GM12892 (cell line): ENCODE measurements at regions not wholly inside any gene's neighbourhood (a gene's known extent, or its start where the extent isn't known, plus 50 kb on each side); places are given as distances from the start of the nearest gene placed in this dataset.

Experiments used
- DNase-seq: peaks from one replicate; pipeline ENCODE4 v3.0.0; 2011; ENCODE audit not compliant: insufficient read length
- FAIRE-seq: peaks from 2 replicates; lab custom pipeline; 2011; peaks lifted over from hg19 to GRCh38; lab: Jason Lieb, UNC
- POLR2A ChIP-seq: IDR thresholded peaks from 2 replicates; pipeline ENCODE4 v1.6.1; 2011; ENCODE audit warnings: low read depth, low read length, control low read depth
- POLR2AphosphoS5 ChIP-seq: IDR thresholded peaks from 2 replicates; pipeline ENCODE4 v1.6.1; 2011; ENCODE audit warnings: low read depth, low read length, control low read depth
- TAF1 ChIP-seq: IDR thresholded peaks from 2 replicates; pipeline ENCODE4 v1.6.1; 2011; ENCODE audit warnings: low read depth, mild to moderate bottlenecking, control low read depth, low read length, borderline replicate concordance

GRCh38 chr1:219312967-219313366 lies 139.3 kb downstream of the LYPLAL1 start:
- TF ChIP-seq POLR2A (no peak), TAF1 (no peak), POLR2AphosphoS5 (no peak)
- DNase-seq = no peak
- no peak for FAIRE-seq

GRCh38 chr1:219310181-219310728 lies 136.6 kb downstream of the LYPLAL1 start:
- TF ChIP-seq POLR2A (no peak), POLR2AphosphoS5 (no peak), TAF1 (no peak)
- DNase-seq = no peak
- FAIRE-seq = no peak

GRCh38 chr1:219308367-219308766 lies 134.7 kb downstream of the LYPLAL1 start:
- no peak for FAIRE-seq
- TF ChIP-seq POLR2A = no peak
- no peak for TF ChIP-seq TAF1
- no peak for TF ChIP-seq POLR2AphosphoS5
- no peak for DNase-seq

GRCh38 chr1:219304227-219305226 lies 130.8 kb downstream of the LYPLAL1 start:
- FAIRE-seq (no peak), DNase-seq (no peak)
- TF ChIP-seq TAF1 = no peak
- no peak for TF ChIP-seq POLR2A
- TF ChIP-seq POLR2AphosphoS5 = no peak

GRCh38 chr1:219302697-219303096 lies 129.0 kb downstream of the LYPLAL1 start:
- FAIRE-seq = no peak
- TF ChIP-seq POLR2AphosphoS5 = no peak
- no peak for TF ChIP-seq POLR2A
- no peak for TF ChIP-seq TAF1
- DNase-seq = no peak

GRCh38 chr1:219299420-219299819 lies 125.7 kb downstream of the LYPLAL1 start:
- FAIRE-seq = no peak
- TF ChIP-seq POLR2AphosphoS5 = no peak
- TF ChIP-seq TAF1 = no peak
- no peak for TF ChIP-seq POLR2A
- no peak for DNase-seq

- FAIRE-seq = no peak
- no peak for DNase-seq
- TF ChIP-seq POLR2A (no peak), TAF1 (no peak), POLR2AphosphoS5 (no peak)
These were observed 125.0 kb downstream of the LYPLAL1 start for GRCh38 chr1:219298571-219299148.

GRCh38 chr1:219296430-219297355 lies 123.0 kb downstream of the LYPLAL1 start:
- FAIRE-seq = no peak
- DNase-seq = no peak
- TF ChIP-seq POLR2AphosphoS5 (no peak), TAF1 (no peak), POLR2A (no peak)

GRCh38 chr1:219294251-219294650 lies 120.6 kb downstream of the LYPLAL1 start:
- DNase-seq (no peak), FAIRE-seq (no peak)
- TF ChIP-seq POLR2A = no peak
- TF ChIP-seq POLR2AphosphoS5 = no peak
- TF ChIP-seq TAF1 = no peak

GRCh38 chr1:219293410-219293809 lies 119.7 kb downstream of the LYPLAL1 start:
- FAIRE-seq (no peak), DNase-seq (no peak)
- TF ChIP-seq TAF1 (no peak), POLR2A (no peak), POLR2AphosphoS5 (no peak)

GRCh38 chr1:219292999-219293398 lies 119.3 kb downstream of the LYPLAL1 start:
- DNase-seq (no peak), FAIRE-seq (no peak)
- no peak for TF ChIP-seq POLR2AphosphoS5
- TF ChIP-seq TAF1 = no peak
- no peak for TF ChIP-seq POLR2A
